IMR-90 (cell line): ENCODE measurements at regions not wholly inside any gene's neighbourhood (a gene's known extent, or its start where the extent isn't known, plus 50 kb on each side); places are given as distances from the start of the nearest gene placed in this dataset.

Source experiments
- ATAC-seq: fragments of 200-7000 bp; cut with Tn5 transposase; 2 replicates; pipeline ENCODE4 v1.9.1; 2020; ENCODE audit warnings: low read depth, mild to moderate bottlenecking, moderate library complexity
- BruUV-seq: library from RNA; stranded (reverse); fragments of 400-500 nt; replicated peaks from 2 replicates; lab custom pipeline; 2021; lab: Mats Ljungman, UMichigan
- CTCF ChIA-PET: fragments of 300-600 bp; formaldehyde crosslinking; extraction: SDS; loops from one replicate; lab custom pipeline; 2021; ENCODE audit warnings: antibody characterized with exemption; lab: Yijun Ruan, JAX
- POLR2A ChIA-PET: fragments of 300-600 bp; sonication (Branson Sonifier 250); formaldehyde crosslinking; loops from one replicate; lab custom pipeline; 2022; ENCODE audit warnings: antibody characterized with exemption; ENCODE audit not compliant: unreplicated experiment; lab: Charles Lee
- DNase-seq: peaks from one replicate; pipeline ENCODE4 v3.0.0; 2013
- H2AFZ ChIP-seq: replicated peaks from 2 replicates; pipeline ENCODE3; 2013; ENCODE audit warnings: low read length, mild to moderate bottlenecking; ENCODE audit not compliant: poor library complexity
- H2AK5ac ChIP-seq: 2 replicates; pipeline ENCODE4 v1.6.1; 2013; ENCODE audit warnings: low read depth, low read length, inconsistent platforms
- H2AK9ac ChIP-seq: replicated peaks from 2 replicates; pipeline ENCODE3; 2013; ENCODE audit warnings: mild to moderate bottlenecking, low read depth, low read length, moderate library complexity; ENCODE audit not compliant: poor library complexity
- H2BK120ac ChIP-seq: 2 replicates; pipeline ENCODE4 v1.6.1; 2013; ENCODE audit warnings: low read depth, low read length, inconsistent platforms
- H2BK15ac ChIP-seq: 3 replicates; pipeline ENCODE4 v1.6.1; 2013; ENCODE audit warnings: low read depth, low read length, inconsistent platforms
- H2BK20ac ChIP-seq: 2 replicates; pipeline ENCODE4 v1.6.1; 2013; ENCODE audit warnings: low read depth, mild to moderate bottlenecking, inconsistent platforms, low read length, moderate library complexity
- H2BK5ac ChIP-seq: 2 replicates; pipeline ENCODE4 v1.6.1; 2013; ENCODE audit warnings: mild to moderate bottlenecking, low read depth, low read length, inconsistent platforms; ENCODE audit not compliant: poor library complexity, severe bottlenecking
- H3K14ac ChIP-seq: replicated peaks from 2 replicates; pipeline ENCODE4 v1.6.1; 2013; ENCODE audit warnings: low read depth, low read length, inconsistent platforms
- H3K18ac ChIP-seq: 2 replicates; pipeline ENCODE4 v1.6.1; 2013; ENCODE audit warnings: low read depth, low read length, control low read depth
- H3K23ac ChIP-seq: 2 replicates; pipeline ENCODE4 v1.6.1; 2013; ENCODE audit warnings: low read depth, low read length, inconsistent platforms
- H3K27ac ChIP-seq: 2 replicates; pipeline ENCODE4 v1.5.1; 2013; ENCODE audit warnings: mild to moderate bottlenecking, control low read depth, low read length; ENCODE audit not compliant: insufficient read depth
- H3K27me3 ChIP-seq: 2 replicates; pipeline ENCODE4 v1.6.1; 2013; ENCODE audit warnings: low read length; ENCODE audit not compliant: control insufficient read depth, insufficient read depth
- H3K36me3 ChIP-seq: 2 replicates; pipeline ENCODE4 v1.6.1; 2013; ENCODE audit warnings: low read length, mixed read lengths; ENCODE audit not compliant: control insufficient read depth, insufficient read depth
- H3K4ac ChIP-seq: 2 replicates; pipeline ENCODE4 v1.6.1; 2013; ENCODE audit warnings: low read depth, low read length, inconsistent platforms
- H3K4me1 ChIP-seq: 2 replicates; pipeline ENCODE4 v1.6.1; 2013; ENCODE audit warnings: low read length, mixed read lengths; ENCODE audit not compliant: control insufficient read depth, insufficient read depth
- H3K4me2 ChIP-seq: 2 replicates; pipeline ENCODE4 v1.6.1; 2013; ENCODE audit warnings: low read depth, mild to moderate bottlenecking, control low read depth, low read length, moderate library complexity
- H3K4me3 ChIP-seq: 2 replicates; pipeline ENCODE4 v1.5.1; 2013; ENCODE audit warnings: low read depth, mild to moderate bottlenecking, control low read depth, low read length, moderate library complexity; ENCODE audit not compliant: insufficient read depth
- H3K56ac ChIP-seq: 2 replicates; pipeline ENCODE4 v1.6.1; 2013; ENCODE audit warnings: low read length, inconsistent platforms; ENCODE audit not compliant: insufficient read depth; ENCODE audit errors: extremely low read depth
- H3K79me1 ChIP-seq, 2 experiments: 2 replicates each; pipeline ENCODE4 v1.6.1; 2013; ENCODE audit warnings: low read length in 2 of 2, inconsistent platforms in 1 of 2, low read depth in 1 of 2
- H3K9ac ChIP-seq: 2 replicates; pipeline ENCODE4 v1.6.1; 2013; ENCODE audit warnings: low read depth, low read length, control low read depth
- H3K9me1 ChIP-seq: 2 replicates; pipeline ENCODE4 v1.6.1; 2013; ENCODE audit warnings: low read length, inconsistent platforms; ENCODE audit not compliant: insufficient read depth
- H3K9me3 ChIP-seq: 2 replicates; pipeline ENCODE4 v1.6.1; 2013; ENCODE audit warnings: low read length; ENCODE audit not compliant: control insufficient read depth, insufficient read depth
- H4K20me1 ChIP-seq: 2 replicates; pipeline ENCODE4 v1.6.1; 2013; ENCODE audit warnings: low read length, inconsistent platforms; ENCODE audit not compliant: insufficient read depth
- H4K5ac ChIP-seq: 2 replicates; pipeline ENCODE4 v1.6.1; 2013; ENCODE audit warnings: mild to moderate bottlenecking, low read depth, low read length, control low read depth
- H4K8ac ChIP-seq, 2 experiments: 2 replicates each; pipeline ENCODE4 v1.6.1; 2013; ENCODE audit warnings: low read depth in 2 of 2, low read length in 2 of 2, control low read depth in 1 of 2, inconsistent platforms in 1 of 2
- H4K91ac ChIP-seq: 2 replicates; pipeline ENCODE4 v1.6.1; 2013; ENCODE audit warnings: low read depth, low read length, inconsistent platforms; ENCODE audit not compliant: insufficient read depth
- CEBPB ChIP-seq: IDR thresholded peaks from 2 replicates; pipeline ENCODE4 v1.6.1; 2012; ENCODE audit warnings: low read depth, low read length, improper control_type of control experiment
- CHD1 ChIP-seq: IDR thresholded peaks from 2 replicates; pipeline ENCODE4 v1.6.1; 2012; ENCODE audit warnings: low read depth, low read length, improper control_type of control experiment
- CTCF ChIP-seq: conservative IDR thresholded peaks from 2 replicates; pipeline ENCODE4 v1.5.1; 2012; ENCODE audit warnings: mild to moderate bottlenecking, low read depth, low read length, improper control_type of control experiment
- FOS ChIP-seq: fragments of 150-350 bp; IDR thresholded peaks from 2 replicates; pipeline ENCODE4 v1.6.1; 2016; ENCODE audit warnings: low read depth, low read length
- MXI1 ChIP-seq: IDR thresholded peaks from 2 replicates; pipeline ENCODE4 v1.6.1; 2012; ENCODE audit warnings: low read depth, mild to moderate bottlenecking, low read length, moderate library complexity, borderline replicate concordance
- POLR2A ChIP-seq: IDR thresholded peaks from 2 replicates; pipeline ENCODE4 v1.6.1; 2012; ENCODE audit warnings: mild to moderate bottlenecking, low read depth, low read length
- RAD21 ChIP-seq: IDR thresholded peaks from 2 replicates; pipeline ENCODE4 v1.6.1; 2012; ENCODE audit warnings: low read length, improper control_type of control experiment
- RCOR1 ChIP-seq: IDR thresholded peaks from 2 replicates; pipeline ENCODE4 v1.6.1; 2012; ENCODE audit warnings: mild to moderate bottlenecking, low read length, improper control_type of control experiment; ENCODE audit not compliant: insufficient replicate concordance
- RFX5 ChIP-seq: IDR thresholded peaks from 2 replicates; pipeline ENCODE4 v1.8.0; 2012; ENCODE audit warnings: low read depth, mild to moderate bottlenecking, low read length, moderate library complexity
- USF2 ChIP-seq: fragments of 150-350 bp; IDR thresholded peaks from 2 replicates; pipeline ENCODE4 v1.6.1; 2017; ENCODE audit warnings: mild to moderate bottlenecking, antibody characterized with exemption, low read length, low read depth
- WGBS, 2 experiments: methylation state at CpG; one replicate each; pipeline versions ENCODE4 v1.1.5 to v1.1.7; 2013; ENCODE audit warnings: missing lambda C conversion rate in 2 of 2; ENCODE audit not compliant: insufficient read length in 1 of 2; ENCODE audit errors: extremely low coverage in 2 of 2; 5-methylcytosine and 5-hydroxymethylcytosine counted together
- dilution Hi-C: fragments of 300-500 bp; cut with HindIII; formaldehyde crosslinking; loops from one replicate; pipeline ENCODE4 v1.14.3; 2018; ENCODE audit warnings: low sequenced_read_pairs; ENCODE audit not compliant: unreplicated experiment
- in situ Hi-C: fragments of 300-500 bp; cut with MboI; formaldehyde crosslinking; loops from 3 replicates; pipeline ENCODE4 v1.14.3; 2019; ENCODE audit warnings: low sequenced_read_pairs, inconsistent platforms, mixed read lengths
- intact Hi-C: fragments of 100-400 bp; cut with micrococcal nuclease; formaldehyde crosslinking; loops from 2 replicates; pipeline ENCODE4 v1.10.0; 2022

DNA sequence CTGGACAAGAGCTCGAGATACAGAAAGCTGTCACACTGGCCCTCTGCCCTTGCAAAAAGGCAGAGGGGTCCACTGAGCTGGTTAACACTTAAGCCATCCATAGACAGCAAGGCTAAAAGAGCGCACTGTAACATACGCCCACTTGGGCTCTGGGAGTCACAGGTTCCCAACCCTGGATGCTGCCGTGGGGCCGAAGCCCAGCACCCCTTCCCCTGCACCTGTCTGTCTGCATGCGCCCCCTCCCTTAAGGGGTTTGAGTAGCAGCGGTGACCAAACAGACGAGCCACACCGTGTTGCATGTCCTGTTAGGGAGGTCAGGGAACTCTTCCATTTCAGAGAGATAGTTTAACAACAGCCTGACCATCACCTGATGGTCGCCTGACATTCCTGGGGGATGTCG, 138.4 kb upstream of the GALNTL6 start:
- Histone ChIP-seq H3K4me3 (no peak overlapping the region), H3K18ac (no peak overlapping the region), H4K20me1 (no peaks in the 10 kb centered on the region), H2AK5ac (no peak overlapping the region), H3K36me3 (no peaks in the 10 kb centered on the region), H3K27ac (no peak overlapping the region), H2BK15ac (no peak overlapping the region), H2BK120ac (no peak overlapping the region), H3K27me3 (no peaks in the 10 kb centered on the region), H3K14ac (no peak overlapping the region), H3K9me1 (no peaks in the 10 kb centered on the region), H3K4me1 (no peaks in the 10 kb centered on the region), H3K4me2 (no peak overlapping the region), H4K5ac (no peak overlapping the region), H3K9me3 (peaks cover 16% of the 10 kb centered on the region), H4K91ac (no peak overlapping the region), H2BK20ac (no peak overlapping the region), H2BK5ac (no peak overlapping the region), H2AK9ac (no peak overlapping the region), H3K79me1 (no peaks in the 10 kb centered on the region), H3K9ac (no peak overlapping the region), H4K8ac (no peak overlapping the region), H2AFZ (no peak overlapping the region), H3K23ac (no peak overlapping the region), H3K56ac (no peak overlapping the region), H3K4ac (no peak overlapping the region)
- no TSS peak for BruUV-seq
- DNase-seq (no peak), ATAC-seq (no peak)
- TF ChIP-seq MXI1 (no peak), CHD1 (no peak), CEBPB (no peak), CTCF (no peak), RFX5 (no peak), RAD21 (no peak), RCOR1 (no peak), FOS (no peak), USF2 (no peak), POLR2A (no peak)
- ChIA-PET POLR2A (no interaction called here), CTCF (no interaction called here)
- 44% methylated on average over 2 of the region's 11 CpGs; no CpG with 5 or more reads in 1 of the 2 experiments for WGBS, 2 experiments
- in situ Hi-C loops (no loop called here), intact Hi-C loops (no loop called here), dilution Hi-C loops (no loop called here)
